MCF 10A (cell line): ENCODE measurements at regions not wholly inside any gene's neighbourhood (a gene's known extent, or its start where the extent isn't known, plus 50 kb on each side); places are given as distances from the start of the nearest gene placed in this dataset.

ENCODE experiments used
- BruUV-seq: library from RNA; stranded (reverse); fragments of 400-500 nt; replicated peaks from 2 replicates; lab custom pipeline; 2021; lab: Mats Ljungman, UMichigan
- CTCF ChIA-PET: fragments of 300-600 bp; sonication (Branson Sonifier 250); formaldehyde crosslinking; extraction: SDS; loops from one replicate; lab custom pipeline; 2021; ENCODE audit warnings: antibody characterized with exemption, inconsistent platforms; lab: Yijun Ruan, JAX
- POLR2A ChIA-PET: fragments of 300-600, 350-650 bp; sonication (Branson Sonifier 250); formaldehyde crosslinking; extraction: SDS; loops from one replicate; lab custom pipeline; 2020; ENCODE audit warnings: antibody characterized with exemption, inconsistent platforms; lab: Yijun Ruan, JAX
- DNase-seq: peaks from one replicate; pipeline ENCODE4 v3.0.0-alpha.2; 2018; ENCODE audit not compliant: unreplicated experiment
- H3K27ac Mint-ChIP-seq: one replicate; pipeline ENCODE4 v1.8.0; 2022; ENCODE audit warnings: mild to moderate bottlenecking, low read depth, mixed read lengths; ENCODE audit not compliant: unreplicated experiment
- H3K27me3 Mint-ChIP-seq: one replicate; pipeline ENCODE4 v1.8.0; 2022; ENCODE audit warnings: mixed read lengths; ENCODE audit not compliant: insufficient read depth, unreplicated experiment
- H3K36me3 Mint-ChIP-seq: one replicate; pipeline ENCODE4 v1.8.0; 2022; ENCODE audit warnings: mild to moderate bottlenecking, moderate library complexity, mixed read lengths; ENCODE audit not compliant: insufficient read depth, unreplicated experiment
- H3K4me1 Mint-ChIP-seq: one replicate; pipeline ENCODE4 v1.8.0; 2022; ENCODE audit warnings: mixed read lengths; ENCODE audit not compliant: insufficient read depth, unreplicated experiment
- H3K4me3 Mint-ChIP-seq: one replicate; pipeline ENCODE4 v1.8.0; 2022; ENCODE audit warnings: mild to moderate bottlenecking, moderate library complexity, mixed read lengths; ENCODE audit not compliant: unreplicated experiment
- H3K9me3 Mint-ChIP-seq: one replicate; pipeline ENCODE4 v1.8.0; 2022; ENCODE audit warnings: mixed read lengths; ENCODE audit not compliant: unreplicated experiment
- CTCF ChIP-seq: fragments of 200-600 bp; IDR thresholded peaks from one replicate; pipeline ENCODE4 v1.8.0; 2022; ENCODE audit warnings: antibody characterized with exemption, mild to moderate bottlenecking; ENCODE audit not compliant: unreplicated experiment
- intact Hi-C: fragments of 100-400 bp; cut with micrococcal nuclease; formaldehyde crosslinking; loops from 2 replicates; pipeline ENCODE4 v1.14.1; 2022

GRCh38 chr13:94829185-94829836, 117.0 kb upstream of the SOX21 start:
- Mint-ChIP-seq H3K27me3 (no peaks in the 10 kb centered on the region), H3K9me3 (no peaks in the 10 kb centered on the region), H3K4me1 (no peaks in the 10 kb centered on the region), H3K4me3 (no peak overlapping the region), H3K27ac (no peak overlapping the region), H3K36me3 (no peaks in the 10 kb centered on the region)
- BruUV-seq, result no TSS peak
- POLR2A ChIA-PET, result no interaction called here
- TF ChIP-seq CTCF, result no peak
- intact Hi-C loops, result no loop called here
- CTCF ChIA-PET, result interaction anchor here (0.6 to 1.4 kb wide), 2 partner anchors 212 to 575 kb away, joined by 3 read pairs; no protein-coding TSS in a partner anchor
- DNase-seq, result no peak

- H3K9me3 Mint-ChIP-seq, result no peaks in the 10 kb centered on the region
- ChIA-PET CTCF (interaction anchor here (0.5 kb wide), 1 partner anchor 510 kb away, joined by 3 read pairs; no protein-coding TSS in a partner anchor), POLR2A (no interaction called here)
- no peak for DNase-seq
- H3K36me3 Mint-ChIP-seq, result no peaks in the 10 kb centered on the region
- TF ChIP-seq CTCF, result no peak
- H3K4me3 Mint-ChIP-seq, result no peak overlapping the region
- no peaks in the 10 kb centered on the region for H3K27me3 Mint-ChIP-seq
- no peak overlapping the region for H3K27ac Mint-ChIP-seq
- no peaks in the 10 kb centered on the region for H3K4me1 Mint-ChIP-seq
- no TSS peak for BruUV-seq
- intact Hi-C loops, result no loop called here
Measured at GRCh38 chr13:94827566-94827965, 115.2 kb upstream of the SOX21 start.

- TF ChIP-seq CTCF, result no peak
- Mint-ChIP-seq H3K27me3 (no peaks in the 10 kb centered on the region), H3K4me3 (no peak overlapping the region), H3K4me1 (no peaks in the 10 kb centered on the region), H3K27ac (no peak overlapping the region), H3K9me3 (no peaks in the 10 kb centered on the region), H3K36me3 (no peaks in the 10 kb centered on the region)
- intact Hi-C loops, result no loop called here
- ChIA-PET POLR2A (no interaction called here), CTCF (interaction anchor here (1.4 kb wide), 1 partner anchor 205 kb away, joined by 4 read pairs; no protein-coding TSS in a partner anchor)
- BruUV-seq, result no TSS peak
- peak; percentile 21 for DNase-seq
Measured at GRCh38 chr13:94825507-94825906, 113.2 kb upstream of the SOX21 start.

GRCh38 chr13:94824601-94825000, 112.3 kb upstream of the SOX21 start:
- H3K9me3 Mint-ChIP-seq, result no peaks in the 10 kb centered on the region
- CTCF ChIA-PET, result no interaction called here
- no peak for TF ChIP-seq CTCF
- H3K27ac Mint-ChIP-seq, result no peak overlapping the region
- H3K4me1 Mint-ChIP-seq, result no peaks in the 10 kb centered on the region
- no peaks in the 10 kb centered on the region for H3K36me3 Mint-ChIP-seq
- no peak overlapping the region for H3K4me3 Mint-ChIP-seq
- no peak for DNase-seq
- no TSS peak for BruUV-seq
- H3K27me3 Mint-ChIP-seq, result no peaks in the 10 kb centered on the region
- intact Hi-C loops, result no loop called here
- POLR2A ChIA-PET, result no interaction called here
